Stimulated activated CD4-positive, alpha-beta T cell treated with anti-CD3 and anti-CD28 coated beads, Interleukin-15, amount 100 ng/mL, for 1 hour (primary cell): ENCODE measurements at regions not wholly inside any gene's neighbourhood (a gene's known extent, or its start where the extent isn't known, plus 50 kb on each side); places are given as distances from the start of the nearest gene placed in this dataset.

ENCODE experiments used
- DNase-seq, 2 donors: peaks; one replicate each; pipeline ENCODE4 v3.0.0-alpha.2; 2020; ENCODE audit warnings: low read depth in 1 of 2, low spot score in 1 of 2

GRCh38 chr5:7955476-7955875 is 86.5 kb downstream of the MTRR start:
- no peak for DNase-seq

GRCh38 chr5:7957329-7957728 is 88.4 kb downstream of the MTRR start:
- DNase-seq, result no peak

GRCh38 chr5:7960142-7960541 is 91.2 kb downstream of the MTRR start:
- no peak for DNase-seq

GRCh38 chr5:7961540-7961939 is 92.6 kb downstream of the MTRR start:
- DNase-seq, result no peak

GRCh38 chr5:7970816-7971215 is 101.9 kb downstream of the MTRR start:
- no peak for DNase-seq

- DNase-seq, result no peak
These were observed 107.7 kb downstream of the MTRR start for GRCh38 chr5:7976411-7977190.

GRCh38 chr5:7978114-7978513 is 109.2 kb downstream of the MTRR start:
- DNase-seq, result no peak

GRCh38 chr5:7978991-7979390 is 110.0 kb downstream of the MTRR start:
- no peak for DNase-seq

GRCh38 chr5:7980881-7981280 is 111.9 kb downstream of the MTRR start:
- no peak for DNase-seq

- DNase-seq, result no peak
These were observed 114.5 kb downstream of the MTRR start for GRCh38 chr5:7983433-7983832.

GRCh38 chr5:7991125-7991821 is 122.3 kb downstream of the MTRR start:
- no peak for DNase-seq

GRCh38 chr5:7995688-7996294 is 126.8 kb downstream of the MTRR start:
- no peak for DNase-seq

GRCh38 chr5:8005416-8005815 is 136.5 kb downstream of the MTRR start:
- DNase-seq, result no peak

- DNase-seq, result no peak
These were observed 143.4 kb downstream of the MTRR start for GRCh38 chr5:8012131-8012977.

- DNase-seq, result no peak
These were observed 145.2 kb downstream of the MTRR start for GRCh38 chr5:8013948-8014710.

- no peak for DNase-seq
These were observed 150.8 kb downstream of the MTRR start for GRCh38 chr5:8019719-8020218.

GRCh38 chr5:8020861-8021514 is 152.0 kb downstream of the MTRR start:
- DNase-seq, result no peak

- no peak for DNase-seq
These were observed 159.3 kb downstream of the MTRR start for GRCh38 chr5:8028243-8028642.

- DNase-seq, result no peak
These were observed 164.3 kb downstream of the MTRR start for GRCh38 chr5:8033261-8033660.

GRCh38 chr5:8034852-8035251 is 165.9 kb downstream of the MTRR start:
- DNase-seq, result no peak
